ENCODE measurements at regions not wholly inside any gene's neighbourhood (a gene's known extent, or its start where the extent isn't known, plus 50 kb on each side); places are given as distances from the start of the nearest gene placed in this dataset.

GRCh38 chr16:82317411-82318167 lies 147.6 kb upstream of the MPHOSPH6 start:
- TF ChIP-seq POLR2AphosphoS5 (IDR thresholded peaks at IDR 0.05) = peak; percentile 33
- TF ChIP-seq, protein P1, sequence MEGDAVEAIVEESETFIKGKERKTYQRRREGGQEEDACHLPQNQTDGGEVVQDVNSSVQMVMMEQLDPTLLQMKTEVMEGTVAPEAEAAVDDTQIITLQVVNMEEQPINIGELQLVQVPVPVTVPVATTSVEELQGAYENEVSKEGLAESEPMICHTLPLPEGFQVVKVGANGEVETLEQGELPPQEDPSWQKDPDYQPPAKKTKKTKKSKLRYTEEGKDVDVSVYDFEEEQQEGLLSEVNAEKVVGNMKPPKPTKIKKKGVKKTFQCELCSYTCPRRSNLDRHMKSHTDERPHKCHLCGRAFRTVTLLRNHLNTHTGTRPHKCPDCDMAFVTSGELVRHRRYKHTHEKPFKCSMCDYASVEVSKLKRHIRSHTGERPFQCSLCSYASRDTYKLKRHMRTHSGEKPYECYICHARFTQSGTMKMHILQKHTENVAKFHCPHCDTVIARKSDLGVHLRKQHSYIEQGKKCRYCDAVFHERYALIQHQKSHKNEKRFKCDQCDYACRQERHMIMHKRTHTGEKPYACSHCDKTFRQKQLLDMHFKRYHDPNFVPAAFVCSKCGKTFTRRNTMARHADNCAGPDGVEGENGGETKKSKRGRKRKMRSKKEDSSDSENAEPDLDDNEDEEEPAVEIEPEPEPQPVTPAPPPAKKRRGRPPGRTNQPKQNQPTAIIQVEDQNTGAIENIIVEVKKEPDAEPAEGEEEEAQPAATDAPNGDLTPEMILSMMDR (IDR thresholded peaks at IDR 0.05) = no peak
- WGBS = 40% methylated on average over 7 of the region's 7 CpGs
- no peak overlapping the region for H3K4me3 ChIP-seq
- no peaks in the 10 kb centered on the region for H3K36me3 ChIP-seq
- peak overlapping the region in 1 of 2 donors; percentile 70 for H3K27ac ChIP-seq
- DNase-seq (ENCODE audit: low spot score) = peak; percentile 19
- intact Hi-C loops (cut with DNase I) = no loop called here
- no peaks in the 10 kb centered on the region for H3K27me3 ChIP-seq (replicated peaks; ENCODE audit: insufficient read depth)
- no peaks in the 10 kb centered on the region for H3K9me3 ChIP-seq
- H3K4me1 ChIP-seq (replicated peaks) = peaks cover 2% of the 10 kb centered on the region

GRCh38 chr16:82313754-82314153 lies 143.7 kb upstream of the MPHOSPH6 start:
- 90% methylated on average over 1 of the region's 1 CpG for WGBS
- H3K36me3 ChIP-seq = no peaks in the 10 kb centered on the region
- no peaks in the 10 kb centered on the region for H3K4me1 ChIP-seq (replicated peaks)
- DNase-seq (ENCODE audit: low spot score) = no peak
- no peak for TF ChIP-seq POLR2A (IDR thresholded peaks at IDR 0.05)
- TF ChIP-seq POLR2AphosphoS5 (IDR thresholded peaks at IDR 0.05) = no peak
- TF ChIP-seq, protein P1 (IDR thresholded peaks at IDR 0.05) = no peak
- no peak overlapping the region for H3K27ac ChIP-seq
- intact Hi-C loops (cut with DNase I) = no loop called here
- no peaks in the 10 kb centered on the region for H3K27me3 ChIP-seq (replicated peaks; ENCODE audit: insufficient read depth)
- H3K4me3 ChIP-seq = no peak overlapping the region
- no peaks in the 10 kb centered on the region for H3K9me3 ChIP-seq

GRCh38 chr16:82311528-82311927 lies 141.5 kb upstream of the MPHOSPH6 start:
- intact Hi-C loops (cut with DNase I) = no loop called here
- Histone ChIP-seq H3K36me3 (no peaks in the 10 kb centered on the region), H3K27ac (no peak overlapping the region), H3K4me3 (no peak overlapping the region), H3K9me3 (no peaks in the 10 kb centered on the region), H3K27me3 (replicated peaks; ENCODE audit: insufficient read depth) (no peaks in the 10 kb centered on the region), H3K4me1 (replicated peaks) (no peaks in the 10 kb centered on the region)
- TF ChIP-seq POLR2AphosphoS5 (IDR thresholded peaks at IDR 0.05) (no peak), POLR2A (IDR thresholded peaks at IDR 0.05) (no peak)
- TF ChIP-seq, protein P1 (IDR thresholded peaks at IDR 0.05) = no peak
- 97% methylated on average over 5 of the region's 5 CpGs for WGBS
- no peak for DNase-seq (ENCODE audit: low spot score)

DNA sequence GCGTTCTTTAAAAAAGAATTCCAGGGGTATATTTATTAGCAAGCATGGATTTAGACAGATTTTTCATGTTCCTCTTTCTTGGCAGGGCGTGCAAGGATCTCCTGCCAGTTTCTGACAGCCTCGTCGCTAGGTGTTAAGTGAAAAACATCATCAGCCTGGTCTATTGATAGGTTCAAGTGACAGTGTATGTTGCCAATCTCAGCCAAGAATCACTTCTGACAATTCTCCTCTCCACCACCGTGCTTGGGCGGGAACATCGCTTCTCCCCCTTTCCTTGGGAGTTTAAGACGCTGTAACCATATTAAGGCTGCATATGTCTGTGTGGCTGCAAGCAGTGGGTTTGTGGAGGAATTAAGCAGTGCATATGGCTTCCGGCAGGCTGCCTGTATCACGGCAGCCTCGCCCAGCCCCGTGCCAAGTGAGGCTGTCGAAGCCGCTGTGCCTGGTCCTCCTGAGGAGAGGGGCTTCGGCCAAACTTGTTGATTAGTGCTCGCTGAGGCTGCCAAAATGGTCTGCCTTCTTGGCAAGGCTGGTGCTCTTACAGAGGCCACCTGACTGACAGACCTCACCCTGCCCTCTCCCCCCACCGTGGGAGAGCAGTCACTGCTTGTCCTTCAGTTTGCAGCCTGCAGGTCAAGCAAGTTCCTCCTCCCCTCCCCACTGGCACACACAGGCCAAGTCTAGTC lies 132.2 kb upstream of the MPHOSPH6 start:
- no peak for TF ChIP-seq POLR2AphosphoS5 (IDR thresholded peaks at IDR 0.05)
- TF ChIP-seq POLR2A (IDR thresholded peaks at IDR 0.05) = no peak
- TF ChIP-seq, protein P1 (IDR thresholded peaks at IDR 0.05) = no peak
- WGBS = 62% methylated on average over 17 of the region's 17 CpGs
- intact Hi-C loops (cut with DNase I) = no loop called here

More for the DNA sequence above, 132.2 kb upstream of the MPHOSPH6 start:
- DNase-seq (ENCODE audit: low spot score) = no peak
- H3K27me3 ChIP-seq (replicated peaks; ENCODE audit: insufficient read depth) = no peaks in the 10 kb centered on the region
- H3K27ac ChIP-seq = no peak overlapping the region
- H3K4me3 ChIP-seq = no peak overlapping the region
- no peaks in the 10 kb centered on the region for H3K4me1 ChIP-seq (replicated peaks)
- no peaks in the 10 kb centered on the region for H3K9me3 ChIP-seq
- H3K36me3 ChIP-seq = no peaks in the 10 kb centered on the region

Data from prostate gland (tissue), 2 donors.